GM18868 (cell line): ENCODE measurements at regions not wholly inside any gene's neighbourhood (a gene's known extent, or its start where the extent isn't known, plus 50 kb on each side); places are given as distances from the start of the nearest gene placed in this dataset.

Source experiments
- ATAC-seq: cut with Tn5 transposase; IDR thresholded peaks from one replicate; pipeline ENCODE4 v1.9.1; 2021; ENCODE audit warnings: mild to moderate bottlenecking, moderate library complexity; ENCODE audit not compliant: unreplicated experiment

GRCh38 chr20:24790746-24791283 is 158.3 kb upstream of the CST7 start:
- ATAC-seq, result no peak

- no peak for ATAC-seq
Measured at GRCh38 chr20:24791953-24792352, 157.1 kb upstream of the CST7 start.

GRCh38 chr20:24792641-24793495 is 156.2 kb upstream of the CST7 start:
- no peak for ATAC-seq

DNA sequence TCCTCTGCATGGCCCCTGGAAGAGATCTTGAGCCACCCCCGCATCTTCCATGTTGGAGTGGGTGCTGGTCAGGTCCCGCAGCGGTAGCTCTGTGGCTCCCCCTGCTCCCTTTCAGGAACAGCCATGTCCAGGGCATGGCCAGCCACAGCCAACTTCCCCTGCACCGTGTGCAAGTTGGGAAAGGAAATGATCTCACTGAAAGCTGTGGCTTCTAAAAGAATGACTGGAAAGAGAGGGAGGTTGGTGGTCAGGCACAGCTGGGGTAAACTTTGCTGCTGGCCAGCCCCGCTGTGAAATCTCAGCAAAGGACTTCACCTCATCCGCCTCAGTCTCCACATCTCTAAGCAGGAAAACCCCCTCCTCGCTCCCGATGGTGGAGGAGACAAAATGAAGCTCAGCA is 153.6 kb upstream of the CST7 start:
- no peak for ATAC-seq

DNA sequence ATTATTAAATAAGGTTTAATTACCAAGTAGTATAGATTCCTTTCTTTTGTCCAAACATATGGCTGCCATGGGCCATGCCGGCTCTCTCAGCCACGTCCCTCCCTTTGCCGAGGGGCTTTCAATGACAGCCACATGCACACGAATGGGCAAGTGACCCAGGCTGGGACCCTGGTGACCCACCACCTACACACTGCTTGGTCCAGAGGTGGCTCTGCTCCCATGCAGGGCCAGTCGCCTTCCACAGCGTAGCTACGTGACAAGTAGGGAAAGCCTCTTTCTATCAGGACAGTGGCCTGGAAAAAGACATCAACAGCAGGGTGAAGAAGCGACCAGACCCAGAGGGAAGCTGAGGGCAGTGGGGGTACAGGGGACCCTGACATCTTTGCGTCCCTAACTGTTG is 152.8 kb upstream of the CST7 start:
- no peak for ATAC-seq

DNA sequence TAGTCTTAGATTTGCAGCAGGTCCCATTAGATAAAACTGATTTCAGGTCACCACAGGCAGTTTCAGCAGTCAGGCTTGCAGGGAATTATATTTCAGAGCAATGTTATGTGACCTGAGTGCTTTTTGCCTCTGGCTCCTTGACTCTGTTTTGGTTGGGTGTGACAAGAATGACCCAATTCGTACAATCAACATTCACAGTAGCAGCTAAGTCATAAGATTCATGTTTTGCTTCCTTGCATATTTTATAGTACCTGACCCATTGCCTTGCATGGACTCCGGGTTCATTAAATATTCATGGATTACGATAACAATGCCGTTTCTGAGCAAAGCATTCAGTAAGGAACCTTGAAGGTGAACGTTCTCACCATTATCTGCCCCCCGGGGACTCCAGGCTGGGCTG is 152.0 kb upstream of the CST7 start:
- ATAC-seq, result no peak

- no peak for ATAC-seq
Measured at GRCh38 chr20:24797745-24798655, 151.1 kb upstream of the CST7 start.

DNA sequence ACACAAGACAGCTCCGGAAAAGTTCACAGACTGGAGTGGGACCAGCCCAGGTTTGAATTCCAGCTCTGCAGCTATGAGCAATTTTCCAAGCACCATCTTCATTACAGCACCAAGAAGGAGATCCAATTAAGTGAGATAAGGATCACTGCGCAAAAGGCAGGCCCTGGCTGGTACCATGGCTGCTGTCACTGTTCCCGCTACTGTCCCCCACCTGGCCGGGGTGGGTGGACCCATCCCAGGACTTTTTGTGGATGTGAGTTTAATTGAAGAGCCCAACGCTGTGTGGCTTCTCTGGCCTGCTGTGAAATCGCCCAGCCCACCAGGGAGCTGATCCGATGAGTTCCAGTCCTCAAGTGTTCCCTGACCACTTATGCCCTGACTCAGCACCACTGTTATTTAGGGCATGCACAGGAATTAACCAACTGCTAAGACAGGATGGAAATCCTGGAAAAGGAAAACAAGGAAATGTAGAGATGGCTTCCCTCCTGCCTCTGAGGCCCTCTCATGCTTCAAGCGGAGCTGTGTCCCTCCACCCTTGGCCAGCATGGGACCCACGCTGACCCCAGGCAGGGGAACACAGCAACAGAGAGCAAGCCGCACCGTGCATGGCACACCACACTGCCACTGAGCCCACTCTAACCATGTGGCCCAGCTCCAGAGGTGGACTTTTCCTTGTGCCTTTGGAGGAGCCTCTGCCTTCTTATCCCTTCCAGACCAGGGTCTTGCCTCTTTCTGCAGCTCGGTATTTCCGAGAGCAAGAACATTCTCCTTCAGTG is 150.0 kb upstream of the CST7 start:
- no peak for ATAC-seq

DNA sequence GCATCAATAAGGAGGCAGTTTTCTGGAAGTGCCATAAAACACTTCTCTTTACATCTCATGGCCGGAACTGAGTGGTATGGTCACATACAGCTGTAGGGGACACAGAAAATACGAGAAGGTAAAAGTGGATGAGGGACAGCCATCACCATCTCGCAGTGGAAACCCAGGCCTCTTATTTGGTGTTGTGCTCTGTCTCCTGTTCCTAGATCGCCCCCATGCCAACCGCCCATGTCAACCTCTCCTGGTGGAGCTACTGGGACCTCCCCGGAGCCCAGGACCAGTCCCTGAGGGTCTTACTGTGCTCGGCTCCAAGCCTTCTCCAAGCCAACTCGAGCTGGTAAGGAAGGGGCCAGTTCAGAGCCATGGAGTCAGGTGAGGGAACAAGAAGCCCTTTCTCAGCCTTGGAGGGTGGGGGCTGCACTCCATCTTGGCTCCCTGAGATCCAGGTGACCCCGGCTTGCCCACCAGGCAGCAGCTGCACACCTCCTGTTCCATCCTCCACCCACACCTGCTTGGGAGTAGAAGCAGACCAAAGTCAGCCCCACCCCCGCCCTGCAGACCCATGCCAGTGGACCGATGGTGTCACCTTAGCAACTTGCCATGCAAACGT is 149.0 kb upstream of the CST7 start:
- no peak for ATAC-seq

DNA sequence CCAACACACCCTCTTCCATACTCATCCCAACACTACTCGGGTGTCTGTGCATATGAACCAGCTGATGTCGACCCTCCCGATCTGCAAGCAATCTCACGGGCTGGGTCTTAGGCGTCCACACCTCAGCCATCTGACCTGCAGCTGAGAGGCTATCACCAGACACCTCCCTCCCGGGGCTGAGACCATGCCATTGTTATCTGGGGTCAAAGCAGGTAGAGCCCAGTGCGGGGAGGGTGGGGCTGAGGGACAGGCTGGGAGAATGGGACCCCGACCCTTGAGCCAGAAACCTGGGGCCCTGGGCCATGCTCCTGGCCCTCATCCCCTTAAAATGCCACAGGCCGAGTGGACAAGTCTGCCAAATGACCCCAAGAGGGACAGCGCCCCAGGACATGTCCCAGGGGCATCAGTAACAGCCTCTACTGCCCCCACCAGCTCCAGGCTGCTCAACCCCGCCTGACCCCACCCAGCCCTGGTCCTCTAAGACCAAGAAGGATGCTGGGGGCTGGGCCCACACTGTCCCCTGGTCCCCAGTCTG is 146.7 kb upstream of the CST7 start:
- ATAC-seq, result no peak

DNA sequence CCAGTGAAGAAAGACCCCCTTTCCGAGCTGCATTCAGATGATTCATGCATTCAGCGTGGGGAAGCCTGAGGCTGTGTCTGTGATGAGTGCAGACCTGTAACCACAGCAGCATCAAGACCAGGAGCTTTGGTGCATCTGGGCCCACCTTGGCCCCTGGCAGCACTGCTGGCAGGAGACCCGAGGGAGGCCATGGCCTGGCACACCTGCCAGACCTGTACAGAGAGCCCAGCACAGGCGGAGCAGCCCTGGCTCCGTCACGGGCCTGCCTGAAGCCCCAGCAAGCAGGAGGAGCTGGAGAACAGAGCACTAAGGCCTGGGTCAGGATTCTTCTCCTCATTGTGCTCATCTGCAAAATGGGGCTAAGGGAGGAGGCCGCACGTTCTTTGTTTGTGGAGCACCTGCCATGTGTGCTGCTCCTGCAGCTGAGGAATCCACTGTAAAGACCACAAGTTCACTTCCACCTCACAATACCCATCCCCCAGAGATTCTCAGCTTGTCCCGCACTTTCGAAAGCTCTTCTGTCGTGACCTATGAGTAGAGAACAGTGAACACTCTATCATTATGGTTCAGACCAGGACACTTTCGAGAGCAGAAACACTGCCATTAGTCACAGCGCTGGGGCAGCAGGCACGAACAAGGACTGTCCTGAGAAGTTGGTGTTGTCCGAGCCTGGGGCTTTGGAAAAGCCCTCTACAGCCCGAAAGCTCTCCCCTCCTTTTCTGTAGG is 144.4 kb upstream of the CST7 start:
- ATAC-seq, result no peak

GRCh38 chr20:24805456-24806238 is 143.4 kb upstream of the CST7 start:
- no peak for ATAC-seq

- no peak for ATAC-seq
Measured at GRCh38 chr20:24806705-24807676, 142.1 kb upstream of the CST7 start.

GRCh38 chr20:24808616-24809015 is 140.5 kb upstream of the CST7 start:
- no peak for ATAC-seq

DNA sequence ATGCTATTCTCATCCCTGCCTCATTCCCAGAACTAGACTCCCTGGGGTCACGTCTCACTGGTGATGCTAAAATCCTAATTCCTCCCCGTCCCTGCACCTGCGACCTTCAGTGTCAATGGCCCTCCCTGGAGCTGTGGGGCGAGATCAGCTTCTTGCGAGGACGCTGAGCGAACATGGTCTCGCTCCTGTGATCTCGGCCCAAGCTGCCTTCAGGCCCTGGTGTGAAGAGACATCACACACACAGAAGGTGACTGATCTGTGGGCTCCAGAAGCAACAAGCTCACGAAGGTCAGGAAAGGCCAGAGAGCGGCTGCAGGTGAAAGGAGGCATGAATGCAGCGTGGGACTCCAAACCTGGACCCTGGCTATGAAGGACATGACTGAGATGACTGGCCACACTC is 139.5 kb upstream of the CST7 start:
- ATAC-seq, result no peak

- ATAC-seq, result no peak
Measured at GRCh38 chr20:24810676-24811407, 138.2 kb upstream of the CST7 start.

GRCh38 chr20:24812373-24812772 is 136.7 kb upstream of the CST7 start:
- ATAC-seq, result no peak
